Hepatocyte (in vitro differentiated cells): ENCODE measurements at regions not wholly inside any gene's neighbourhood (a gene's known extent, or its start where the extent isn't known, plus 50 kb on each side); places are given as distances from the start of the nearest gene placed in this dataset.

ENCODE experiments used
- DNase-seq: peaks from one replicate; pipeline ENCODE4 v3.0.0-alpha.2; 2016; ENCODE audit warnings: low spot score
- H2AFZ ChIP-seq: fragments of 200-600 bp; sonication (generic); 2 replicates; pipeline ENCODE4 v1.6.0; 2016; ENCODE audit warnings: antibody characterized with exemption, mild to moderate bottlenecking
- H3K27ac ChIP-seq: fragments of 200-600 bp; sonication (generic); 2 replicates; pipeline ENCODE4 v1.5.1; 2016; ENCODE audit warnings: mild to moderate bottlenecking
- H3K27me3 ChIP-seq: fragments of 200-600 bp; sonication (generic); 2 replicates; pipeline ENCODE4 v1.6.1; 2016
- H3K36me3 ChIP-seq: fragments of 200-600 bp; sonication (generic); replicated peaks from 2 replicates; pipeline ENCODE4 v1.5.1; 2016; ENCODE audit warnings: low read depth; ENCODE audit not compliant: insufficient read depth
- H3K4me1 ChIP-seq: fragments of 200-600 bp; sonication (generic); 2 replicates; pipeline ENCODE4 v1.5.1; 2016; ENCODE audit warnings: mild to moderate bottlenecking, moderate library complexity; ENCODE audit not compliant: insufficient read depth
- H3K4me2 ChIP-seq: fragments of 200-600 bp; sonication (generic); 2 replicates; pipeline ENCODE4 v1.6.0; 2016
- H3K4me3 ChIP-seq: fragments of 200-600 bp; sonication (generic); 2 replicates; pipeline ENCODE4 v1.5.1; 2016; ENCODE audit warnings: mild to moderate bottlenecking
- H3K79me2 ChIP-seq: fragments of 200-600 bp; sonication (generic); 2 replicates; pipeline ENCODE4 v1.6.0; 2017; ENCODE audit warnings: mild to moderate bottlenecking
- H3K9me2 ChIP-seq: fragments of 200-600 bp; sonication (generic); replicated peaks from 2 replicates; pipeline ENCODE4 v1.6.0; 2017; ENCODE audit warnings: mild to moderate bottlenecking; ENCODE audit not compliant: insufficient read depth
- H3K9me3 ChIP-seq: fragments of 200-600 bp; sonication (generic); 2 replicates; pipeline ENCODE4 v1.5.1; 2016; ENCODE audit warnings: low read depth, mild to moderate bottlenecking
- H4K20me1 ChIP-seq: fragments of 200-600 bp; sonication (generic); 2 replicates; pipeline ENCODE4 v1.6.0; 2016; ENCODE audit warnings: mild to moderate bottlenecking; ENCODE audit not compliant: insufficient read depth, poor library complexity, severe bottlenecking
- EZH2 ChIP-seq: fragments of 200-600 bp; sonication (generic); IDR thresholded peaks from 2 replicates; pipeline ENCODE4 v1.6.1; 2016; ENCODE audit warnings: antibody characterized with exemption, mild to moderate bottlenecking, borderline replicate concordance
- EZH2phosphoT487 ChIP-seq: fragments of 200-600 bp; sonication (generic); IDR thresholded peaks from one replicate; pipeline ENCODE4 v1.6.1; 2018; ENCODE audit warnings: antibody characterized with exemption, mild to moderate bottlenecking, low read depth, moderate library complexity; ENCODE audit not compliant: unreplicated experiment, severe bottlenecking
- WGBS: methylation state at CpG from one replicate; pipeline ENCODE4 v1.1.6; 2016; ENCODE audit warnings: low lambda C conversion rate; ENCODE audit errors: missing lambda C conversion rate; 5-methylcytosine and 5-hydroxymethylcytosine counted together
- TF ChIP-seq, protein P1 (sequence below): fragments of 200-600 bp; sonication (generic); IDR thresholded peaks from 2 replicates; pipeline ENCODE4 v1.5.1; 2016; ENCODE audit warnings: antibody characterized with exemption, mild to moderate bottlenecking; ENCODE audit not compliant: poor library complexity

DNA sequence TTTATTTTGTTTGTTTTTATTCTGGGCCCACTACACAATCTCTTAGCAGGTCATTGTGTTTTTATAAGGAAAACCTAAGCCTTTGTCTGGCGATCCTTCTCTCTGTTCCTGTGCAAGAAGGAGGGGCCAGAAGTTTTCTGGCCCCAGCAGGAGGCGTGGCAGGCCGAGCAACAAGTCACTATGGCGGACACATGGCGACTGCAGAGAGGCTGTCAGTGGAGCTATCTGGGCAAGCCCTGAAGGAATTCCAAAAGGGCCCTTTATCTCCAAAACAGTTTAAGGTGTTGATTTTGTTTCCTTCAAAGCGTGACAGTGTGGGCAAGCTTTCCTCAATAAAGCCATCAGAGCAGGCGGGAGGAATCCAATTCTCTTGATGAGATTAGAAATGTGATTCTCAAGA lies 118.8 kb upstream of the CTAGE1 start:
- Histone ChIP-seq H3K27me3 (no peaks in the 10 kb centered on the region), H3K79me2 (no peaks in the 10 kb centered on the region), H3K9me3 (no peaks in the 10 kb centered on the region), H3K9me2 (no peaks in the 10 kb centered on the region), H2AFZ (no peak overlapping the region), H3K4me3 (no peak overlapping the region), H3K4me2 (no peak overlapping the region), H3K27ac (no peak overlapping the region), H4K20me1 (no peaks in the 10 kb centered on the region), H3K4me1 (no peaks in the 10 kb centered on the region), H3K36me3 (no peaks in the 10 kb centered on the region)
- TF ChIP-seq EZH2phosphoT487 (no peak), EZH2 (no peak)
- TF ChIP-seq, protein P1, sequence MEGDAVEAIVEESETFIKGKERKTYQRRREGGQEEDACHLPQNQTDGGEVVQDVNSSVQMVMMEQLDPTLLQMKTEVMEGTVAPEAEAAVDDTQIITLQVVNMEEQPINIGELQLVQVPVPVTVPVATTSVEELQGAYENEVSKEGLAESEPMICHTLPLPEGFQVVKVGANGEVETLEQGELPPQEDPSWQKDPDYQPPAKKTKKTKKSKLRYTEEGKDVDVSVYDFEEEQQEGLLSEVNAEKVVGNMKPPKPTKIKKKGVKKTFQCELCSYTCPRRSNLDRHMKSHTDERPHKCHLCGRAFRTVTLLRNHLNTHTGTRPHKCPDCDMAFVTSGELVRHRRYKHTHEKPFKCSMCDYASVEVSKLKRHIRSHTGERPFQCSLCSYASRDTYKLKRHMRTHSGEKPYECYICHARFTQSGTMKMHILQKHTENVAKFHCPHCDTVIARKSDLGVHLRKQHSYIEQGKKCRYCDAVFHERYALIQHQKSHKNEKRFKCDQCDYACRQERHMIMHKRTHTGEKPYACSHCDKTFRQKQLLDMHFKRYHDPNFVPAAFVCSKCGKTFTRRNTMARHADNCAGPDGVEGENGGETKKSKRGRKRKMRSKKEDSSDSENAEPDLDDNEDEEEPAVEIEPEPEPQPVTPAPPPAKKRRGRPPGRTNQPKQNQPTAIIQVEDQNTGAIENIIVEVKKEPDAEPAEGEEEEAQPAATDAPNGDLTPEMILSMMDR: no peak
- 75% methylated on average over 7 of the region's 7 CpGs for WGBS
- DNase-seq: no peak

DNA sequence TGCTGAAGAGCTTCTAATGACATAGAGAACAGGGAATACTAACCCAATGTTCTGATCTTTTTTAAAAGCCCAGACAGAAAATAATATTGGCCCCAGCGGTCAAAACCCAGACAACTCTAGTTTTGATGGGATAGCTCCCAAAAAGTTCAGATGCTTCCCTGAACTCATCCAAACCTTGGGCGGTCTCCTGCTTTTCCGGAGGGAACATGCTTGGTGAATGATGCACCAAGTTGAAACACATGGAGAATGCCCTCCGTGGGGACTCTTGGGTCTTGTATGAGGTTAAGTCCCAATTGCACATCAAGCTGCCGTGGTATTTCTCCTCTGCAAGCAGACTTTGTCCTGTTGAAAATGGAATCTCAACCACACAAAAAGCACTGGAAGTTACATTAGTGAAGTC lies 120.7 kb upstream of the CTAGE1 start:
- Histone ChIP-seq H3K9me2 (no peaks in the 10 kb centered on the region), H3K27me3 (no peaks in the 10 kb centered on the region), H3K4me1 (no peaks in the 10 kb centered on the region), H3K27ac (no peak overlapping the region), H3K36me3 (no peaks in the 10 kb centered on the region), H3K9me3 (no peaks in the 10 kb centered on the region), H3K4me3 (no peak overlapping the region), H3K4me2 (no peak overlapping the region), H2AFZ (no peak overlapping the region), H3K79me2 (no peaks in the 10 kb centered on the region), H4K20me1 (no peaks in the 10 kb centered on the region)
- TF ChIP-seq EZH2phosphoT487: no peak
- no peak for TF ChIP-seq EZH2
- TF ChIP-seq, protein P1: no peak
- DNase-seq: no peak
- WGBS: 96% methylated on average over 5 of the region's 5 CpGs

DNA sequence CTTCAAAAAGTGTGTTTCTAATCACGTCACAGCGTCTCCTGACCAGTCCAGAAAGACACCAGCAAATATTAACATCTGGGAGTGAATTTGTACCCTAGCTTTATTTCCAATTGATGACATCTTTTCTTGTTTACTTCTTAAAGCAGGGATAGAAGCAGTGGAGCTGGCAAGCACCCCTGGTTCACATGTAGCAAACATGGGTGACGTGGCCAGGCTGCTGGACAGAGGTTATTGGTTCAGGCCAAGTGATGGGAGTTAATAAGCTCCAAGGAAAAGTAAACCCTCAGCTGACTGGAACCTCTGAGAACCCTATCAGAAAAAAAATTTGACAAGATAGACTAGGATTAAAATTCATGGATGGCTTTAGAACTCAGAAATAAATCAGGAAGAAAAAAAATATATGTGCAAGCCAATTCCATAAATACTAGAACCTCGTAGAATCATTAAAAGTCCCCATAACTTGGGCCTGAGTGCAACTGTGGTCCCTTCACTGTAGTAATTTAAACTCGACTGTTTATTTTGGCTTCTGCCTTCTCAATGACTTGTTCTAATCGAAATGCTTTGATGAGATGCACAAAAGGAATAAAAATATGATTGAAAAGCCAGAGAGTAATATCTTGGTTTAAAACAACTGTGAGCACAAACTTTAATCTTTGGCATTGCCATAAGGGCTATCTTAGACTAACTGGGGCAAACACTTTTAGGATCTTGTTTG lies 121.5 kb upstream of the CTAGE1 start:
- Histone ChIP-seq H3K4me1 (no peaks in the 10 kb centered on the region), H3K27me3 (no peaks in the 10 kb centered on the region), H3K36me3 (no peaks in the 10 kb centered on the region), H3K27ac (no peak overlapping the region), H3K9me2 (no peaks in the 10 kb centered on the region), H3K4me2 (no peak overlapping the region), H3K79me2 (no peaks in the 10 kb centered on the region), H4K20me1 (no peaks in the 10 kb centered on the region), H3K4me3 (no peak overlapping the region), H3K9me3 (no peaks in the 10 kb centered on the region), H2AFZ (no peak overlapping the region)
- no peak for DNase-seq
- TF ChIP-seq EZH2: no peak
- TF ChIP-seq EZH2phosphoT487: no peak
- TF ChIP-seq, protein P1: no peak
- WGBS: 90% methylated on average over 6 of the region's 6 CpGs
